Stomach (tissue), 4 donors: ENCODE measurements at regions not wholly inside any gene's neighbourhood (a gene's known extent, or its start where the extent isn't known, plus 50 kb on each side); places are given as distances from the start of the nearest gene placed in this dataset.

Experiments used
- EP300 ChIP-seq: sonication (generic); formaldehyde crosslinking; IDR thresholded peaks from one replicate; pipeline ENCODE4 v1.6.1; 2017; ENCODE audit warnings: antibody characterized with exemption
- POLR2A ChIP-seq, 4 donors: fragments of 450-650 bp; IDR thresholded peaks; one replicate each; pipeline ENCODE4 v1.6.1; 2016; ENCODE audit warnings: antibody characterized with exemption in 4 of 4, control low read depth in 2 of 4, mild to moderate bottlenecking in 1 of 4, moderate library complexity in 1 of 4

GRCh38 chr5:8478326-8478725, 609.4 kb downstream of the MTRR start:
- TF ChIP-seq POLR2A (IDR thresholded peaks at IDR 0.05) = no peak
- no peak for TF ChIP-seq EP300
